ENCODE measurements at regions not wholly inside any gene's neighbourhood (a gene's known extent, or its start where the extent isn't known, plus 50 kb on each side); places are given as distances from the start of the nearest gene placed in this dataset.

DNA sequence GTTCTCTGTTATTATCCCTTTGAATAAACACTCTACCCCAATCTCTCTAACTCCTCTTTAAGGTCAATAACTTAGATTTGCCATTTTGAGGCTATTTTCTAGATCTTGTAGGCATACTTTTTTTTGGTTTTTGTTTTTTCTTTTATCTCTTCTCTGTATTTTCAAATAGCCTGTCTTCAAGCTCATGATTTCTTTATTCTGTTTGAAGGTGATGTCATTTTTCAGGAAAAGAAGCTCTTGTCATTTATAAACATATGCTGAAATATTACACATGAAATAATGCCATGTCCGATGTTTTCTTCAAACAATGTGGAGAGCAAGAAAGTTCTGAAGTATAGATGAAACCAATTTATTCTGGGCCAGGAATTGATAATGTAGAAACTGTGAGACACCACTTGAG lies 57.5 kb upstream of the CABCOCO1 start:
- H3K36me3 ChIP-seq = no peaks in the 10 kb centered on the region
- TF ChIP-seq POLR2A (IDR thresholded peaks at IDR 0.05) = no peak
- TF ChIP-seq, protein P1, sequence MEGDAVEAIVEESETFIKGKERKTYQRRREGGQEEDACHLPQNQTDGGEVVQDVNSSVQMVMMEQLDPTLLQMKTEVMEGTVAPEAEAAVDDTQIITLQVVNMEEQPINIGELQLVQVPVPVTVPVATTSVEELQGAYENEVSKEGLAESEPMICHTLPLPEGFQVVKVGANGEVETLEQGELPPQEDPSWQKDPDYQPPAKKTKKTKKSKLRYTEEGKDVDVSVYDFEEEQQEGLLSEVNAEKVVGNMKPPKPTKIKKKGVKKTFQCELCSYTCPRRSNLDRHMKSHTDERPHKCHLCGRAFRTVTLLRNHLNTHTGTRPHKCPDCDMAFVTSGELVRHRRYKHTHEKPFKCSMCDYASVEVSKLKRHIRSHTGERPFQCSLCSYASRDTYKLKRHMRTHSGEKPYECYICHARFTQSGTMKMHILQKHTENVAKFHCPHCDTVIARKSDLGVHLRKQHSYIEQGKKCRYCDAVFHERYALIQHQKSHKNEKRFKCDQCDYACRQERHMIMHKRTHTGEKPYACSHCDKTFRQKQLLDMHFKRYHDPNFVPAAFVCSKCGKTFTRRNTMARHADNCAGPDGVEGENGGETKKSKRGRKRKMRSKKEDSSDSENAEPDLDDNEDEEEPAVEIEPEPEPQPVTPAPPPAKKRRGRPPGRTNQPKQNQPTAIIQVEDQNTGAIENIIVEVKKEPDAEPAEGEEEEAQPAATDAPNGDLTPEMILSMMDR (IDR thresholded peaks at IDR 0.05) = no peak
- H3K9me3 ChIP-seq = no peaks in the 10 kb centered on the region
- no peak for DNase-seq
- H3K27ac ChIP-seq = no peak overlapping the region
- H3K27me3 ChIP-seq = no peaks in the 10 kb centered on the region
- H3K4me3 ChIP-seq = no peak overlapping the region
- H3K4me1 ChIP-seq = no peaks in the 10 kb centered on the region

- Histone ChIP-seq H3K9me3 (no peaks in the 10 kb centered on the region), H3K27me3 (no peaks in the 10 kb centered on the region), H3K27ac (no peak overlapping the region), H3K4me3 (no peak overlapping the region), H3K4me1 (no peaks in the 10 kb centered on the region), H3K36me3 (no peaks in the 10 kb centered on the region)
- no peak for TF ChIP-seq POLR2A (IDR thresholded peaks at IDR 0.05)
- TF ChIP-seq, protein P1 (IDR thresholded peaks at IDR 0.05) = no peak
- no peak for DNase-seq
Observed at GRCh38 chr10:61600399-61600798, 62.3 kb upstream of the CABCOCO1 start.

GRCh38 chr10:61594430-61594829 lies 68.3 kb upstream of the CABCOCO1 start:
- Histone ChIP-seq H3K36me3 (no peaks in the 10 kb centered on the region), H3K27me3 (no peaks in the 10 kb centered on the region), H3K4me1 (no peaks in the 10 kb centered on the region), H3K4me3 (no peak overlapping the region), H3K9me3 (no peaks in the 10 kb centered on the region), H3K27ac (no peak overlapping the region)
- no peak for TF ChIP-seq POLR2A (IDR thresholded peaks at IDR 0.05)
- TF ChIP-seq, protein P1 (IDR thresholded peaks at IDR 0.05) = no peak
- no peak for DNase-seq

DNA sequence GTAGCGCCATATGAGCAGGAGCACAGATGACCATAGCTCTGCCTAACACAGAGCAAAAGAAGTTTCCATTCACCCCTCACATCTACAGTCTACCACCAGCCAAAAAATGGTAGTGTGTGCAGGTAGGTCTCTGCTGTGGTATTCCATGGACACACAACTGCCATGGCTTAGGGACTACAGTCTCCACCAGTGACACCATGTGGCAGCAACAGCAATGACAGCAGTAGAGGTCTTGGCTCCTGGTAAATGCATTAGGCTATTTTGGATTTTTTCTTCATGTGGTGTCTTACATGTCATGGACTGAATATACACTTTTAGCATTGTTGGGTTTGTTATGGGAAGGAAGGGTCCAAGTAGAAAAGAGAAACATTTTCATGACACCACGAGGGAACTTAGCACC lies 70.1 kb upstream of the CABCOCO1 start:
- no peak overlapping the region for H3K4me3 ChIP-seq
- no peak for DNase-seq
- H3K4me1 ChIP-seq = no peaks in the 10 kb centered on the region
- H3K9me3 ChIP-seq = no peaks in the 10 kb centered on the region
- H3K36me3 ChIP-seq = no peaks in the 10 kb centered on the region
- no peak for TF ChIP-seq POLR2A (IDR thresholded peaks at IDR 0.05)
- TF ChIP-seq, protein P1 (IDR thresholded peaks at IDR 0.05) = peak in 3 of 6 experiments; percentile 12 to 34 (median 13)
- no peak overlapping the region for H3K27ac ChIP-seq
- no peaks in the 10 kb centered on the region for H3K27me3 ChIP-seq

DNA sequence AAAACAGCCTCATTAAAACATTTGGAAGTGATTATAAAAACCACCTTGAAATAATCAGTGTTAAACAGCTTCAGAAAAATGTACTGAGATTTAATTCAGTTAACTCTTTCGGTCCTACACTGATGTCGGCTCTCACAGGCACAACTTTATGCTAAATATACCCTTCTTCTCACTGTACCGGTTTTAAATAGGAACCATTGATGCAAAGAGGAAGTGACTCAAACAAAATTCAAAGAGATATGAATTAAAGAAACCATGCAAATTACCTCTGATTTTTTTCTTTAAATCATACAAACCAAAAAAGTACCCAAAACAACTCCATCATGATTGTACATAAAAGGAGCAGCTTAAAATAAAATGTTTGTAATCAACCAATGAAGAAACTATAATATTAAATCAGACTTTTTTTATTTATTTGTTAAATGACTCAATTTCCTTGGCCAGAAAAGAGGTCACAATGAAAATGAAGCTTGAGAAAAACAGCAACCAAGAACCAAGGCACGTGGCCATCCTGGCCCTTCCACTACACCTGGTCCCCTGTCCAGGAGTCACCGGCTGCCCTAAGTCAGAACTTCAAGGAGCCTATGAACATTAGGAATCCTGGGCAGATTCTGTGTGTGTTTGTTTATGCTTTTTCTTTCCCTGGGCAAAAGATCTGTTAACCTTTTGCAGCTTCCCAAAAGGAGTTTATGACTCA lies 73.0 kb upstream of the CABCOCO1 start:
- Histone ChIP-seq H3K27ac (no peak overlapping the region), H3K4me3 (no peak overlapping the region), H3K27me3 (no peaks in the 10 kb centered on the region), H3K4me1 (no peaks in the 10 kb centered on the region), H3K9me3 (no peaks in the 10 kb centered on the region), H3K36me3 (no peaks in the 10 kb centered on the region)
- DNase-seq = no peak
- TF ChIP-seq, protein P1 (IDR thresholded peaks at IDR 0.05) = no peak
- TF ChIP-seq POLR2A (IDR thresholded peaks at IDR 0.05) = no peak

All from Peyer's patch (tissue), 4 donors.